Erythroblast (primary cell): ENCODE measurements at regions not wholly inside any gene's neighbourhood (a gene's known extent, or its start where the extent isn't known, plus 50 kb on each side); places are given as distances from the start of the nearest gene placed in this dataset.

Experiments used
- GATA1 ChIP-seq: IDR thresholded peaks from 2 replicates; pipeline ENCODE4 v1.6.1; 2011; ENCODE audit warnings: low read depth, mild to moderate bottlenecking, control low read depth, low read length, moderate library complexity
- POLR2A ChIP-seq: IDR thresholded peaks from 2 replicates; pipeline ENCODE4 v1.6.1; 2011; ENCODE audit warnings: mild to moderate bottlenecking, low read length

GRCh38 chr2:17430326-17430725, 87.9 kb downstream of the RAD51AP2 start:
- TF ChIP-seq GATA1, result no peak
- no peak for TF ChIP-seq POLR2A
